Subcutaneous abdominal adipose tissue (tissue), 5 donors: ENCODE measurements at regions not wholly inside any gene's neighbourhood (a gene's known extent, or its start where the extent isn't known, plus 50 kb on each side); places are given as distances from the start of the nearest gene placed in this dataset.

ENCODE experiments used
- H3K27ac ChIP-seq: one replicate; pipeline ENCODE4 v1.7.0; 2013; ENCODE audit warnings: low read depth, mild to moderate bottlenecking, inconsistent platforms, low read length, moderate library complexity
- H3K27me3 ChIP-seq, 5 donors: one replicate each; pipeline ENCODE4 v1.7.0; 2013; ENCODE audit warnings: low read length in 5 of 5, inconsistent platforms in 1 of 5; ENCODE audit not compliant: control insufficient read depth in 5 of 5, insufficient read depth in 4 of 5
- H3K36me3 ChIP-seq, 5 donors: one replicate each; pipeline ENCODE4 v1.7.0; 2013; ENCODE audit warnings: low read length in 5 of 5; ENCODE audit not compliant: control insufficient read depth in 5 of 5, insufficient read depth in 5 of 5
- H3K4me1 ChIP-seq, 5 donors: one replicate each; pipeline ENCODE4 v1.7.0; 2013; ENCODE audit warnings: low read length in 5 of 5, mild to moderate bottlenecking in 3 of 5, moderate library complexity in 1 of 5; ENCODE audit not compliant: control insufficient read depth in 5 of 5, insufficient read depth in 5 of 5
- H3K4me3 ChIP-seq, 5 donors: one replicate each; pipeline ENCODE4 v1.7.0; 2013; ENCODE audit warnings: low read length in 5 of 5, low read depth in 1 of 5
- H3K9ac ChIP-seq, 5 donors: one replicate each; pipeline ENCODE4 v1.7.0; 2013; ENCODE audit warnings: low read length in 5 of 5, mild to moderate bottlenecking in 4 of 5, moderate library complexity in 3 of 5
- H3K9me3 ChIP-seq, 5 donors: one replicate each; pipeline ENCODE4 v1.7.0; 2013; ENCODE audit warnings: low read length in 5 of 5; ENCODE audit not compliant: control insufficient read depth in 5 of 5
- donor health status: healthy.
- donor health status: healthy.
- donor health status: healthy.
- donor health status: healthy.
- donor health status: healthy.

- no peaks in the 10 kb centered on the region for H3K4me1 ChIP-seq
- H3K27me3 ChIP-seq, result no peaks in the 10 kb centered on the region
- H3K36me3 ChIP-seq, result no peaks in the 10 kb centered on the region
- H3K9ac ChIP-seq, result no peak overlapping the region
- no peak overlapping the region for H3K4me3 ChIP-seq
- H3K9me3 ChIP-seq, result no peaks in the 10 kb centered on the region
- H3K27ac ChIP-seq, result no peak overlapping the region
Observed at GRCh38 chr1:189769448-189769847, 708.2 kb downstream of the BRINP3 start.

GRCh38 chr1:189774721-189775287, 702.9 kb downstream of the BRINP3 start:
- Histone ChIP-seq H3K4me1 (no peaks in the 10 kb centered on the region), H3K9me3 (no peaks in the 10 kb centered on the region), H3K27me3 (no peaks in the 10 kb centered on the region), H3K4me3 (no peak overlapping the region), H3K36me3 (no peaks in the 10 kb centered on the region), H3K9ac (no peak overlapping the region), H3K27ac (no peak overlapping the region)

GRCh38 chr1:189775343-189775742, 702.3 kb downstream of the BRINP3 start:
- Histone ChIP-seq H3K4me3 (no peak overlapping the region), H3K36me3 (no peaks in the 10 kb centered on the region), H3K9me3 (no peaks in the 10 kb centered on the region)

GRCh38 chr1:189779034-189779433, 698.6 kb downstream of the BRINP3 start:
- no peaks in the 10 kb centered on the region for H3K4me1 ChIP-seq
- H3K9ac ChIP-seq, result no peak overlapping the region
- H3K36me3 ChIP-seq, result no peaks in the 10 kb centered on the region
- H3K27me3 ChIP-seq, result no peaks in the 10 kb centered on the region
- H3K27ac ChIP-seq, result no peak overlapping the region
- H3K9me3 ChIP-seq, result no peaks in the 10 kb centered on the region
- H3K4me3 ChIP-seq, result no peak overlapping the region

More at GRCh38 chr1:189775343-189775742, 702.3 kb downstream of the BRINP3 start:
- H3K9ac ChIP-seq, result no peak overlapping the region
- H3K4me1 ChIP-seq, result no peaks in the 10 kb centered on the region
- H3K27ac ChIP-seq, result no peak overlapping the region
- no peaks in the 10 kb centered on the region for H3K27me3 ChIP-seq

GRCh38 chr1:189782295-189782694, 695.4 kb downstream of the BRINP3 start:
- Histone ChIP-seq H3K27me3 (no peaks in the 10 kb centered on the region), H3K4me1 (no peaks in the 10 kb centered on the region), H3K9me3 (no peaks in the 10 kb centered on the region), H3K27ac (no peak overlapping the region), H3K4me3 (no peak overlapping the region), H3K36me3 (no peaks in the 10 kb centered on the region), H3K9ac (no peak overlapping the region)

- Histone ChIP-seq H3K4me3 (no peak overlapping the region), H3K27me3 (no peaks in the 10 kb centered on the region), H3K36me3 (no peaks in the 10 kb centered on the region), H3K9ac (no peak overlapping the region), H3K4me1 (no peaks in the 10 kb centered on the region), H3K27ac (no peak overlapping the region), H3K9me3 (no peaks in the 10 kb centered on the region)
Observed at GRCh38 chr1:189783456-189783855, 694.2 kb downstream of the BRINP3 start.

GRCh38 chr1:189786761-189787160, 690.9 kb downstream of the BRINP3 start:
- H3K9ac ChIP-seq, result no peak overlapping the region
- no peaks in the 10 kb centered on the region for H3K9me3 ChIP-seq
- no peak overlapping the region for H3K27ac ChIP-seq

GRCh38 chr1:189787201-189787600, 690.5 kb downstream of the BRINP3 start:
- Histone ChIP-seq H3K27me3 (no peaks in the 10 kb centered on the region), H3K27ac (no peak overlapping the region), H3K4me1 (no peaks in the 10 kb centered on the region), H3K36me3 (no peaks in the 10 kb centered on the region), H3K9ac (no peak overlapping the region), H3K4me3 (no peak overlapping the region), H3K9me3 (no peaks in the 10 kb centered on the region)

More at GRCh38 chr1:189786761-189787160, 690.9 kb downstream of the BRINP3 start:
- H3K27me3 ChIP-seq, result no peaks in the 10 kb centered on the region
- no peaks in the 10 kb centered on the region for H3K4me1 ChIP-seq
- H3K36me3 ChIP-seq, result no peaks in the 10 kb centered on the region
- no peak overlapping the region for H3K4me3 ChIP-seq

- no peak overlapping the region for H3K9ac ChIP-seq
- H3K27me3 ChIP-seq, result no peaks in the 10 kb centered on the region
- peaks cover 0 to 5% (median 0%) of the 10 kb centered on the region in 5 donors for H3K9me3 ChIP-seq
- H3K4me3 ChIP-seq, result no peak overlapping the region
- H3K27ac ChIP-seq, result no peak overlapping the region
- H3K4me1 ChIP-seq, result no peaks in the 10 kb centered on the region
- no peaks in the 10 kb centered on the region for H3K36me3 ChIP-seq
Observed at GRCh38 chr1:189790335-189790734, 687.3 kb downstream of the BRINP3 start.

- Histone ChIP-seq H3K4me1 (no peaks in the 10 kb centered on the region), H3K9me3 (peaks cover 0 to 3% (median 0%) of the 10 kb centered on the region in 5 donors), H3K36me3 (no peaks in the 10 kb centered on the region), H3K4me3 (no peak overlapping the region), H3K9ac (no peak overlapping the region), H3K27me3 (no peaks in the 10 kb centered on the region), H3K27ac (no peak overlapping the region)
Observed at GRCh38 chr1:189803364-189803763, 674.3 kb downstream of the BRINP3 start.

- Histone ChIP-seq H3K9me3 (no peaks in the 10 kb centered on the region), H3K9ac (no peak overlapping the region), H3K4me3 (no peak overlapping the region), H3K4me1 (no peaks in the 10 kb centered on the region), H3K27ac (no peak overlapping the region), H3K27me3 (no peaks in the 10 kb centered on the region), H3K36me3 (no peaks in the 10 kb centered on the region)
Observed at GRCh38 chr1:189804352-189804751, 673.3 kb downstream of the BRINP3 start.
